Sigmoid colon (tissue), 6 donors: ENCODE measurements at regions not wholly inside any gene's neighbourhood (a gene's known extent, or its start where the extent isn't known, plus 50 kb on each side); places are given as distances from the start of the nearest gene placed in this dataset.

Source experiments
- DNase-seq: peaks from one replicate; pipeline ENCODE4 v3.0.0-alpha.2; 2019
- H3K27ac ChIP-seq, 4 donors: fragments of 200-600 bp; sonication (generic); one replicate each; pipeline ENCODE4 v1.5.1; 2016 to 2019; ENCODE audit warnings: mild to moderate bottlenecking in 1 of 4
- H3K27me3 ChIP-seq, 3 donors: fragments of 200-600 bp; sonication (generic); one replicate each; pipeline ENCODE4 v1.5.1; 2019; ENCODE audit warnings: mild to moderate bottlenecking in 1 of 3
- H3K36me3 ChIP-seq, 4 donors: fragments of 200-600 bp; sonication (generic); one replicate each; pipeline ENCODE4 v1.5.1; 2016 to 2019
- H3K4me1 ChIP-seq, 4 donors: fragments of 200-600 bp; sonication (generic); one replicate each; pipeline ENCODE4 v1.5.1; 2017 to 2019
- H3K4me3 ChIP-seq, 4 donors: fragments of 200-600 bp; sonication (generic); one replicate each; pipeline ENCODE4 v1.5.1; 2017 to 2019; ENCODE audit warnings: mild to moderate bottlenecking in 2 of 4, moderate library complexity in 1 of 4
- H3K9me3 ChIP-seq, 4 donors: fragments of 200-600 bp in 3 of 4; sonication (generic) in 3 of 4; one replicate each; pipeline versions ENCODE4 v1.5.1 to v1.6.1; 2013 to 2019
- EP300 ChIP-seq, 4 donors: sonication (generic); formaldehyde crosslinking; IDR thresholded peaks; one replicate each; pipeline ENCODE4 v1.6.1; 2017; ENCODE audit warnings: antibody characterized with exemption in 4 of 4
- POLR2A ChIP-seq, 2 donors: fragments of 450-650 bp; IDR thresholded peaks; one replicate each; pipeline ENCODE4 v1.6.1; 2016; ENCODE audit warnings: antibody characterized with exemption in 2 of 2, mild to moderate bottlenecking in 2 of 2, moderate library complexity in 2 of 2
- POLR2AphosphoS5 ChIP-seq, 4 donors: sonication (generic); formaldehyde crosslinking; IDR thresholded peaks; one replicate each; pipeline ENCODE4 v1.6.1; 2017; ENCODE audit warnings: antibody characterized with exemption in 4 of 4
- WGBS, 2 donors: extraction: QIAGEN DNeasy Blood & Tissue Kit; methylation state at CpG; one replicate each; pipeline ENCODE4 v1.1.7; 2013; 5-methylcytosine and 5-hydroxymethylcytosine counted together
- intact Hi-C: fragments of 100-400 bp; cut with DNase I; formaldehyde crosslinking; loops from one replicate; pipeline ENCODE4 v1.15.1; 2023
- TF ChIP-seq, protein P1 (sequence below), 4 experiments: fragments of 450-650 bp in 3 of 4; fragments of 200-600 bp in 1 of 4; IDR thresholded peaks; one replicate each; pipeline ENCODE4 v1.5.1; 2016 to 2019; ENCODE audit warnings: antibody characterized with exemption in 4 of 4, mild to moderate bottlenecking in 3 of 4, moderate library complexity in 2 of 4
- donor health status: healthy with polysubstance abuse.
- donor health status: healthy.

- intact Hi-C loops, result no loop called here
- 76 to 83% methylated on average over 4 of the region's 4 CpGs for WGBS, 2 donors
- no peaks in the 10 kb centered on the region for H3K27me3 ChIP-seq
- H3K27ac ChIP-seq, result no peak overlapping the region
- H3K4me3 ChIP-seq, result no peak overlapping the region
- TF ChIP-seq POLR2AphosphoS5 (IDR thresholded peaks at IDR 0.05) (no peak), POLR2A (IDR thresholded peaks at IDR 0.05) (no peak), EP300 (IDR thresholded peaks at IDR 0.05) (no peak)
- TF ChIP-seq, protein P1, sequence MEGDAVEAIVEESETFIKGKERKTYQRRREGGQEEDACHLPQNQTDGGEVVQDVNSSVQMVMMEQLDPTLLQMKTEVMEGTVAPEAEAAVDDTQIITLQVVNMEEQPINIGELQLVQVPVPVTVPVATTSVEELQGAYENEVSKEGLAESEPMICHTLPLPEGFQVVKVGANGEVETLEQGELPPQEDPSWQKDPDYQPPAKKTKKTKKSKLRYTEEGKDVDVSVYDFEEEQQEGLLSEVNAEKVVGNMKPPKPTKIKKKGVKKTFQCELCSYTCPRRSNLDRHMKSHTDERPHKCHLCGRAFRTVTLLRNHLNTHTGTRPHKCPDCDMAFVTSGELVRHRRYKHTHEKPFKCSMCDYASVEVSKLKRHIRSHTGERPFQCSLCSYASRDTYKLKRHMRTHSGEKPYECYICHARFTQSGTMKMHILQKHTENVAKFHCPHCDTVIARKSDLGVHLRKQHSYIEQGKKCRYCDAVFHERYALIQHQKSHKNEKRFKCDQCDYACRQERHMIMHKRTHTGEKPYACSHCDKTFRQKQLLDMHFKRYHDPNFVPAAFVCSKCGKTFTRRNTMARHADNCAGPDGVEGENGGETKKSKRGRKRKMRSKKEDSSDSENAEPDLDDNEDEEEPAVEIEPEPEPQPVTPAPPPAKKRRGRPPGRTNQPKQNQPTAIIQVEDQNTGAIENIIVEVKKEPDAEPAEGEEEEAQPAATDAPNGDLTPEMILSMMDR (IDR thresholded peaks at IDR 0.05), result no peak
- H3K36me3 ChIP-seq, result no peaks in the 10 kb centered on the region
- no peak for DNase-seq
- no peaks in the 10 kb centered on the region for H3K4me1 ChIP-seq
- no peaks in the 10 kb centered on the region for H3K9me3 ChIP-seq
Observed at GRCh38 chr9:105091004-105091640, 153.3 kb upstream of the SLC44A1 start.

DNA sequence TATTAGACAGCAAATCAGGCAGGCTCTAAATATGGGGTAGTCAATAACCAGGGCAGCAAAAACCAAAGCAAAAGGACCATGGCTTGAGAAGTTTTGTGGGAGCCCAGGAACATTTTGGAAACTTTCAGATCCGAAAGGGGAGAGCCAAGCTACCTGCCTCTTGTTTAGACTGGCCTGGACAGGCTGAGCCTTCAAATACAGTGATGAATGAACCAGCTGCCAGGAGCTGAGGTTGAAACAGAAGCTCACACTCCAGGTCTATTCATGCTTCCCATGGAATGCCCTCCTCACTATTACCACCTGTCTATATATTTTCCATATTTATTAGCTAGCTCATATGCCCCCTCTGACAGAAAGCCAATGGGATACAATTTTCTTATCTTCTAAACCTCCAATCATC lies 150.8 kb upstream of the SLC44A1 start:
- Histone ChIP-seq H3K27me3 (no peaks in the 10 kb centered on the region), H3K9me3 (no peaks in the 10 kb centered on the region), H3K36me3 (no peaks in the 10 kb centered on the region), H3K4me1 (no peaks in the 10 kb centered on the region), H3K4me3 (no peak overlapping the region), H3K27ac (no peak overlapping the region)
- intact Hi-C loops, result no loop called here
- no peak for DNase-seq
- 94% methylated on average over 1 of the region's 1 CpG for WGBS, 2 donors
- no peak for TF ChIP-seq POLR2AphosphoS5 (IDR thresholded peaks at IDR 0.05)
- TF ChIP-seq POLR2A (IDR thresholded peaks at IDR 0.05), result no peak
- TF ChIP-seq, protein P1 (IDR thresholded peaks at IDR 0.05), result no peak
- TF ChIP-seq EP300 (IDR thresholded peaks at IDR 0.05), result no peak

DNA sequence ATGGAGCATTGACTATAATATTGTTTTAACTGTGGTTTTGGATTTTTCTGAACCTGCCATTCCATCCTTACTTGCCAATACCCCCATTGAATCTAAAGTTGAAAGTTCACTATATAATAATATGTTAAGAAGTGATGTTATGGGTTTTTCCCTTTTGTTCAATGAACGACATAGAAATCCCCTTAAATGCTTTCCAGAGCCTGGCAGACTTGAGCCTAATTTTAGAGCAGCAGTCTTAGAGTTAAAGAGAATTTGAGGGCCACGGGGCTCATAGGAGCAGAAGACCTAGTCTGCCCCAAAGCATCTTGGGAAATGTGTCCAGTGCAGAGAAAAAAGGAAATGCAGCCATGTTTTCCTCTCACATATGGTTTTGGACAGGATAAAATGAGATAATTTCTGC lies 146.1 kb upstream of the SLC44A1 start:
- no peak for TF ChIP-seq EP300 (IDR thresholded peaks at IDR 0.05)
- TF ChIP-seq POLR2AphosphoS5 (IDR thresholded peaks at IDR 0.05), result no peak
- TF ChIP-seq, protein P1 (IDR thresholded peaks at IDR 0.05), result no peak
- no peak for TF ChIP-seq POLR2A (IDR thresholded peaks at IDR 0.05)
- peaks cover 0 to 13% (median 11%) of the 10 kb centered on the region in 4 donors for H3K4me1 ChIP-seq
- H3K9me3 ChIP-seq, result no peaks in the 10 kb centered on the region
- no peak overlapping the region for H3K4me3 ChIP-seq
- no peaks in the 10 kb centered on the region for H3K27me3 ChIP-seq
- WGBS, 2 donors, result 72 to 81% methylated on average over 2 of the region's 2 CpGs
- no peak for DNase-seq
- no peaks in the 10 kb centered on the region for H3K36me3 ChIP-seq
- no peak overlapping the region for H3K27ac ChIP-seq
- intact Hi-C loops, result no loop called here

GRCh38 chr9:105103776-105104175 lies 140.7 kb upstream of the SLC44A1 start:
- no peak for DNase-seq
- no peak overlapping the region for H3K27ac ChIP-seq
- TF ChIP-seq POLR2A (IDR thresholded peaks at IDR 0.05), result no peak
- no peak for TF ChIP-seq POLR2AphosphoS5 (IDR thresholded peaks at IDR 0.05)
- TF ChIP-seq, protein P1 (IDR thresholded peaks at IDR 0.05), result no peak
- TF ChIP-seq EP300 (IDR thresholded peaks at IDR 0.05), result no peak
- no peaks in the 10 kb centered on the region for H3K36me3 ChIP-seq
- H3K9me3 ChIP-seq, result no peaks in the 10 kb centered on the region
- H3K4me3 ChIP-seq, result no peak overlapping the region
- peaks cover 0 to 13% (median 11%) of the 10 kb centered on the region in 4 donors for H3K4me1 ChIP-seq
- intact Hi-C loops, result no loop called here
- H3K27me3 ChIP-seq, result no peaks in the 10 kb centered on the region
- 53 to 65% methylated on average over 3 of the region's 3 CpGs for WGBS, 2 donors

GRCh38 chr9:105114318-105114717 lies 130.1 kb upstream of the SLC44A1 start:
- intact Hi-C loops, result no loop called here
- Histone ChIP-seq H3K27me3 (no peaks in the 10 kb centered on the region), H3K4me3 (no peak overlapping the region), H3K9me3 (no peaks in the 10 kb centered on the region), H3K27ac (no peak overlapping the region), H3K4me1 (peaks cover 0 to 39% (median 33%) of the 10 kb centered on the region in 4 donors), H3K36me3 (no peaks in the 10 kb centered on the region)
- TF ChIP-seq, protein P1 (IDR thresholded peaks at IDR 0.05), result no peak
- TF ChIP-seq POLR2AphosphoS5 (IDR thresholded peaks at IDR 0.05) (no peak), POLR2A (IDR thresholded peaks at IDR 0.05) (no peak), EP300 (IDR thresholded peaks at IDR 0.05) (no peak)
- WGBS, 2 donors, result 73 to 90% methylated on average over 5 of the region's 5 CpGs
- no peak for DNase-seq
